ENCODE measurements at regions not wholly inside any gene's neighbourhood (a gene's known extent, or its start where the extent isn't known, plus 50 kb on each side); places are given as distances from the start of the nearest gene placed in this dataset.

DNA sequence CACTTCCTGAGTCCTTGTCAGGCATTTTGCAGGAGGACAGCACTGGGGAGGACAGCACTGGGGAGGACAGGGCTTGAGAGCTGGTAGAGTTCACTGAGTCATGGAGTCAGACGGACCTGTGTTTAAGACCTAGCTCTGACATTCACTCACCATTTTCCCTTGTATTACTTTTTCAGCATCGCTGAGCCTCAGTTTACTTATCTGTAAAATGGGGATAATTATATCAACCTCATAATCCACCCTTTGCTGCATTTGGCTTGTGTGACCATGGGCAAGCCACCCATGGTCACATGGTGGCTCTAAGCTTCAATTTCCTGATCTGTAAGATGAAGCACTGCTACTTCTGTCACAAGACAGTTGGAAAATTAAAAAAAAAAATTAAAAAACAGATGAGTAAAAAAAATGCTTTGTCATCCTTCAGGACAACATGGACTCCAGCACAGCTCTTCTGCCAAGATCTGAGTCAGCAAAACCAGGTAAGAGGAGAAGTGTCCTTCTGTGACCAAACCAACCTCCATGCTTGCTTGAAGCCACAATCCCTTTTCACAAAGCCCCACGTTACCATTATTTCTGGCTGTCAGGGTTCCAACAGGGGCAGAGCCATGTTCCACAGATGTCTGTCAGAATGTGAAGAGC lies 275.5 kb downstream of the RAB28 start:
- Histone ChIP-seq H4K91ac (ENCODE audit: insufficient read depth, low read depth, low read length) (no peak overlapping the region), H3K36me3 (ENCODE audit: control insufficient read depth, insufficient read depth, low read length) (no peaks in the 10 kb centered on the region), H3K27me3 (ENCODE audit: control insufficient read depth, insufficient read depth, low read length) (no peaks in the 10 kb centered on the region), H3K79me1 (ENCODE audit: low read depth in 1 of 2, low read length in 2 of 2) (no peaks in the 10 kb centered on the region), H2AK9ac (replicated peaks; ENCODE audit: low read depth, low read length, poor library complexity) (no peak overlapping the region), H2BK120ac (ENCODE audit: low read depth, low read length) (no peak overlapping the region), H3K9me3 (ENCODE audit: control insufficient read depth, insufficient read depth, low read length) (peaks cover 14% of the 10 kb centered on the region; the same call in 1 of the 2 replicates), H4K8ac (ENCODE audit: low read depth in 2 of 2, low read length in 2 of 2) (no peak overlapping the region), H3K4me1 (ENCODE audit: control insufficient read depth, insufficient read depth, low read length) (no peaks in the 10 kb centered on the region), H2BK5ac (ENCODE audit: low read depth, low read length, poor library complexity, severe bottlenecking) (no peak overlapping the region), H4K20me1 (ENCODE audit: insufficient read depth, low read length) (no peaks in the 10 kb centered on the region), H3K4me2 (ENCODE audit: low read depth, low read length) (no peak overlapping the region), H3K9ac (ENCODE audit: low read depth, low read length) (no peak overlapping the region), H3K18ac (ENCODE audit: low read depth, low read length) (no peak overlapping the region), H3K14ac (replicated peaks; ENCODE audit: low read depth, low read length) (no peak overlapping the region), H3K56ac (ENCODE audit: extremely low read depth, insufficient read depth, low read length) (no peak overlapping the region), H2AFZ (replicated peaks; ENCODE audit: low read length, poor library complexity) (no peak overlapping the region), H3K4me3 (ENCODE audit: insufficient read depth, low read depth, low read length) (no peak overlapping the region), H3K9me1 (ENCODE audit: insufficient read depth, low read length) (no peaks in the 10 kb centered on the region), H3K27ac (ENCODE audit: insufficient read depth, low read length) (no peak overlapping the region), H4K5ac (ENCODE audit: low read depth, low read length) (no peak overlapping the region), H3K4ac (ENCODE audit: low read depth, low read length) (no peak overlapping the region), H2AK5ac (ENCODE audit: low read depth, low read length) (no peak overlapping the region), H2BK15ac (ENCODE audit: low read depth, low read length) (no peak overlapping the region), H2BK20ac (ENCODE audit: low read depth, low read length) (no peak overlapping the region), H3K23ac (ENCODE audit: low read depth, low read length) (no peak overlapping the region)
- dilution Hi-C loops (cut with HindIII; ENCODE audit: low sequenced_read_pairs, unreplicated experiment) (no loop called here), in situ Hi-C loops (cut with MboI; ENCODE audit: low sequenced_read_pairs) (no loop called here), intact Hi-C loops (cut with micrococcal nuclease) (no loop called here)
- no TSS peak for BruUV-seq (replicated peaks)
- ChIA-PET CTCF (no interaction called here), POLR2A (ENCODE audit: unreplicated experiment) (no interaction called here)
- ATAC-seq (ENCODE audit: low read depth) (no peak), DNase-seq (no peak)
- TF ChIP-seq NFE2L2 (IDR thresholded peaks at IDR 0.05; ENCODE audit: low read depth, low read length) = peak; percentile 53
- TF ChIP-seq, protein P1, sequence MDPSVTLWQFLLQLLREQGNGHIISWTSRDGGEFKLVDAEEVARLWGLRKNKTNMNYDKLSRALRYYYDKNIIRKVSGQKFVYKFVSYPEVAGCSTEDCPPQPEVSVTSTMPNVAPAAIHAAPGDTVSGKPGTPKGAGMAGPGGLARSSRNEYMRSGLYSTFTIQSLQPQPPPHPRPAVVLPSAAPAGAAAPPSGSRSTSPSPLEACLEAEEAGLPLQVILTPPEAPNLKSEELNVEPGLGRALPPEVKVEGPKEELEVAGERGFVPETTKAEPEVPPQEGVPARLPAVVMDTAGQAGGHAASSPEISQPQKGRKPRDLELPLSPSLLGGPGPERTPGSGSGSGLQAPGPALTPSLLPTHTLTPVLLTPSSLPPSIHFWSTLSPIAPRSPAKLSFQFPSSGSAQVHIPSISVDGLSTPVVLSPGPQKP (IDR thresholded peaks at IDR 0.05; ENCODE audit: borderline replicate concordance, low read depth, low read length) = no peak
- peak; percentile 71 for TF ChIP-seq MAFK (IDR thresholded peaks at IDR 0.05; ENCODE audit: low read depth, low read length)
- no CpG with 5 or more reads among the region's 3 CpGs for WGBS, 2 experiments (ENCODE audit: extremely low coverage in 2 of 2, insufficient read length in 1 of 2)
